NCI-H2227 treated with DMSO at 0.1 percent for 48 hours (cell line): ENCODE measurements at regions not wholly inside any gene's neighbourhood (a gene's known extent, or its start where the extent isn't known, plus 50 kb on each side); places are given as distances from the start of the nearest gene placed in this dataset.

ENCODE experiments used
- DNase-seq: peaks from one replicate; lab custom pipeline; 2025; lab: John Stamatoyannopoulos, UW

DNA sequence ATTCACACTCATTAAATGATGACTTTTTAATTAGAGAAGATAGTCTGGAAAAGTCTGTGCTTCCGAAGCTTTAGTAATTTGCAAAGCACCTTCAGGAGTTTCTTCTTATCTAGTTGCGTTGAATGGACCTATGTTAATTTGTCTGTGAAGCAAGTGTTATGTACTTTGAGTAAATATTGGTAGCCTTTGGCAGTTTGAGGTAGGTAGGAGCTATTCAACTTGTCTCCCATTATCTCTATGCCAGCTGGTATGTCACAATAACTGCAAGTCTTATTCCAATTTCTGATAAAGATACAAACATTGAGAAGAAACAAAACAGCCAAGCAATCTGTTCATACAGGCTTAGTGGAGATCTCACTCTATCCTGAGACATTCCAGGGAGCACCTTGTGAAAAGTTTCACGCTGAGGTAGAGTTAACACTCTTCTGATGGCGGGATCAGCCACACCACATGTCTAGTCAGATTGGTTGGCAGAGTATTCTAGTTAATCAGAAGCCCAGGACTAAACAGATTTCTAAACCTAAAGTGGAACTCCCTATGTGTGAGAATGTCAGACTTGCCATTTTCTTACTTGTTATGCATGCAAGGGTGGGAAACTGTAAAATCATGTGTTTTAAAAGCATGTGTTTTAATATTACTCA lies 219.8 kb upstream of the MANEA start:
- no peak for DNase-seq

DNA sequence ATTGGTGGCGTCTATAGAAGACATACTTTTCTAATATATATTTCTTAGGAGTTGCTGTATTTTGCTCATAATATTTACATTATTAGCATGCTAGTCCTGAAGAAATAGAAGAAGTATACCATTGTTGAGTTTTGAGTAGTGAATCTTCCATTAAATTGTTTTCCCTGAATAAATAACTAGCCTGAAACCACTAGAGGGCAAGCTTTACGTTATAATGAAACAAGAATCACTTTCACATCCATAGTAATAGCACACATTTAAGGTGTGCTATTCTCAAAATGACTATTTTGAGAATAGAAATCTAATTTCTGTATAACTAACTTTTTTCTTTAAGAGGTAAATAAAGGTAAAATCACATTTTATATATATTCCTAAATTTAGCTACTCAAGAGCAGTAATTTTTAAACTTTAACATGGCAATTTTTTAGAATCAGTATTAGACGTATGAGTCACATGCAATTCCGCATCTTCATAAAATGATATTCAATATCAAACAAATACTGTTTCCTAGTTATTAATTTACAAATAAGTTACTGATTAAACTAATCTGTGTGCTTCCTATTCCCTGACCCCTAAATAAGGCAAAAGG lies 213.2 kb upstream of the MANEA start:
- peak; percentile 3 for DNase-seq

DNA sequence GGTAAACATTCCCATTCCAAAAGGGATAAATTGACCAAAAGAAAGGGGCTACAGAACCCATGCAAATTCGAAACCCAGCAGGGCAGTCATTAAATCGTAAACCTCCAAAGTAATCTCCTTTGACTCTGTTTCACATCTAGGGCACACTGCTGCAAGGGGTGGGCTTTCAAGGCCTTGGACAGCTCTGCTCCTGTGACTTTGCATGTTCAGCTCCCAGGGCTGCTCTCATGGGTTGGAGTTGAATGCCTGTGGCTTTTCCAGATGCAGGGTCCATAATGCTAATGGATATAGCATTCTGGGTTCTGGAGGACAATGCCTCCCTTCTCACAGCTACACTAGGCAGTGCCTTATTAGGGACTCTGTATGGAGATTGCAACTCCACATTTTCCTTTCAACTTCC lies 211.9 kb upstream of the MANEA start:
- no peak for DNase-seq

DNA sequence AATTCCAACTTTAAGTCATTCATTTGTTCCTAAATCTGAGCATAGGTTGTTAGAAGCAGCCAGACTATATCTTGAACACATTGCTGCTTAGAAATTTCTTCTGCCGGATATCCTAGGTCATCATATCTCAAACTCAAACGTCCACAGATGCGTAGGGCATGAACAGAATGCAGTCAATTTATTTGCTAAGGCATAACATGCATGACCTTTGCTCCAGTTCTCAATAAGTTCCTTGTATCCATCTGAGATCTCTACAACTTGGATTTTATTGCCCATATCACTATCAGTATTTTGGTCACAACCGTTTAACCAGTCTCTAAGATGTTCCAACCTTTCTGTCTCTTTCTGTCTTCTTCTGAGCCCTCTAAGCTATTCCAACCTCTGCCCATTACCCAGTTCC lies 210.9 kb upstream of the MANEA start:
- DNase-seq, result no peak

DNA sequence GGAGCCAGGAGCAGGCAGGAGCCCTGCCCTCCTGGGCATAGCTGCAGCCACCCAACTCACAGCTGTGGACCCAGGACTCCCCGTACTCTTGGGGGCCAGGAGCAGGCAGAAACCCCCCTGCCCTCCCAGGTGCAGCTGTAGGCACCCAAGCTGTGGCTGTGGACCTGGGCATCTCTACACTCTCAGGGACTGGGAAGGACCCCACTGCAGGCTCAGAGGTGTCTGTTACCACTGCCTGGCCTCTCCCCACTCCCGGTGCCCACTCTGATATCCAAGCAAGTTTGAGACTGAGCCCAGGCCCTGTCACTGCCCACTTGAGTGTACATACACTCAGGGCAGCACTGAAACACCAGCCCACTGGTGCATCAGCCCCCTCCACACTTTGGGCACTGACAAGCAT lies 193.5 kb upstream of the MANEA start:
- no peak for DNase-seq

DNA sequence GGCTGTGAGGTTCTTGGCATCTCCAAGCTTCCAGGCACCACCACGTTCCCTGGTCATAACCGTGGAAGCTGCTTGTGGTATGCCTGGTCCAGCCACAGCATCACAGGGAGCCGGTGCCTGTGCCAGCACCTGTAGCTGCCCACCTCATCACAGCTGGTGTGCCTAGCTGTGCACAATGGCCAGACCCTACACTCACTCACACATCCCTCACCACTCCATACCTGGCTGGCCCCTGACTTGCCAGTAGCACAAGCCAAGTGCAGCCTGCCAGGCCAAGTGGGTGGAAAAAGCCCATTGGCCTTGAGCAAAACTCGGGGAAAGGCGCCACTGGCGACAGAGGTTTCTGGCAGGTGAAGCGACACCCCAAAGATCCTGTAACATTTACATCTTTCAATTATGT lies 192.3 kb upstream of the MANEA start:
- DNase-seq, result no peak

DNA sequence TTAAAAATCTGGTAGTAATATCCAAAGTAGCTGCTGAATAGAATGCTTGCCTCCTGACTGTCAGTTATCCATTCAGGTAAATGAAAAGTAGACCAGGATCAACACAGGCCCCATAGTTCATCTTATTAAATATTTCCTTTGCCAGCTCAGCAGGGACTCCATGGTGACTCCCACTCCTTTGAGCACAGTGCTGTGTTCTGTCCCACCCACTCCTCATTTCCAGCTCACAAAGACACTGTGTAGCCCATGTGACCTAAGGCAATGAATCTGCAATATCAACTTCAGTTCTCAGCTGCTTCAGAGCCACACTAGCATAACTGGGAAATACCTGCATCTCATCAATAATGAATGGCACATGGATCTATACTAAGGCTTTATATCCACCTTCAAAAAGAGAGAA lies 189.5 kb upstream of the MANEA start:
- no peak for DNase-seq

DNA sequence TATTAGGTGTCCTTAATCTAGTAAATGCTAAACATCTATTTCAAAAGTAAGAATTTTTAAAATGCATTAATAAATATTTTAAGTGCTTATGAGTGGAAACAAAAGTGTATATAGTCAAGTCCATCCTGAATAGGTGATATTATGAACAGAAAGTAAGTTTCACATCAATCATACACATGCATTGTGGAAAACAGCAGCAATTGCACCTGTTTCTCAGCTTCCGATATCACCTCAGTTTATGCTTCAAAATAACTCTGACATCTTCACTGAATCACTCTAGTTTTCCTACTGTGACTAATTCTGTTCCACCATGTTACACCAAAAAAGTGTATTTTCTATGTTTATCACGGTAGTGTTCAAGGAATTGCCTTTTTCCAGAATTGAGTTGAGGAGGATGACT lies 172.6 kb upstream of the MANEA start:
- DNase-seq, result no peak

DNA sequence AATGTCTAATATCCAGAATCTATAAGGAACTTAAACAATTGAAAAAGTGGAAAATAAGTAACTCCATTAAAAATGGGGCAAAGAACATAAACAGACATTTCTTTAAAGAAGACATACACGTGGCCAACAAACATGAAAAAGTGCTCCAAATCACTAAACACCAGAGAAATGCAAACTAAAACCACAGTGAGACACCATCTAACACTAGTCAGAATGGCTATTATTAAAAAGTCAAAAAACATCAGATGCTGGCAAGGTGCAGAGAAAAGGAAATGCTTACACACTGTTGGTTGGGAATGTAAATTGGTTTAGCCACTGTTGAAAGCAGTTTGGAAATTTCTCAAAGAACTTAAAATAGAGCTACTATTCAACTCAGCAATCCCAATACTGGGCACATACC lies 169.2 kb upstream of the MANEA start:
- no peak for DNase-seq

DNA sequence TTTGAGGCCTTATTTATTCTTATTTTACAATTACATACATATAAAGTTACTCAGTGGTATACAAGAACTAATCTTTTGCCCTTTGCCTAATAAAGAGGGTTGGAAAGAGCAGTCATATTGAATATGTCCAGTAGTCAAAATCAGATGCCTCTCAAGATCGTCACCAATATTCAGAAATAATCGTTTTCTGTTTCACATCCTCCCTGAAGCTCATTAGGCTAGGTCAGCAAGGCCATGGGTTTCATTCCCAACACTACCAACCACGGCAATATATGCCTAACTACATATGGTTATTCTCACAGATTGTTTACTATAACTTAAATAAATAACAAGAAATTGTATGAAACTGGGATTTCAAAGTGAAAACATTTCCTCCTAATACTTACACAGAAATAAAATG lies 167.2 kb upstream of the MANEA start:
- DNase-seq, result no peak

DNA sequence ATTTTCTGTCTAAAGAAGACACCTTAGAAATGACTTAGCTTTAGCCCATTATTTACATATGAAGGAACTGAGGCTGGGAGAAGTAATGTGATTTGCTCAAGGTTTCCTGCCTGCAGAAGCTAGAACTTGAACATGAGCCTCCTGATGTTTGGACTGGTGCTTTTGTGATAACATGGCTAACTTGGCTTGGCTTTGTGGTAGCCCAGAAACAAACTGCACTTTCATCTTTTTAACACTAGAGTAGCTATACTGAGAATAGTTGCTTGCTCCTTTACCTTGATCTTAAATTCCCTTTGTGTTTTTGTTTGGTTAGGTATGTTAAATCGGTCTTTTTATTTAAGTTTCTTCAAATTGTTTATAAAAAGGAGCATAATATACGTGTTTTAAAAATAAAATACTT lies 163.5 kb upstream of the MANEA start:
- no peak for DNase-seq

DNA sequence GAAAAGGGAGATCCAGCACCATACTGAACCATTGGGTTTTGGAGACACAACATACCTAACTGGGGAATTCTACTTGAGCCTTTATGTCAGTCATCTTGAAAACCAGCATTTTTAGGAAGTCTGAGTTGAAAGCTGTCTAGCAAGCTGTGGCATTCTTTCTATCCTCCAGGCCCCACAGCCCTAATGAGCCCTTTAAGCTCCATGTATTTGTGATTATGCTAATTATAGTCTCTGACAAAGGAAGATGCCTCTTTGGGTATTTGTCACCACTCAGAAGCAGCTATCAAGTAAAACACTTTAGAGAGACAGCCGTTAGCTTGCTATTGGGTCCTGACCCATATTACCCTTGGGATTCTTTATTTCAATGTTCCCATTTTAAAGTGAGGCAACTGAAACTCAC lies 159.5 kb upstream of the MANEA start:
- DNase-seq, result peak; percentile 8

DNA sequence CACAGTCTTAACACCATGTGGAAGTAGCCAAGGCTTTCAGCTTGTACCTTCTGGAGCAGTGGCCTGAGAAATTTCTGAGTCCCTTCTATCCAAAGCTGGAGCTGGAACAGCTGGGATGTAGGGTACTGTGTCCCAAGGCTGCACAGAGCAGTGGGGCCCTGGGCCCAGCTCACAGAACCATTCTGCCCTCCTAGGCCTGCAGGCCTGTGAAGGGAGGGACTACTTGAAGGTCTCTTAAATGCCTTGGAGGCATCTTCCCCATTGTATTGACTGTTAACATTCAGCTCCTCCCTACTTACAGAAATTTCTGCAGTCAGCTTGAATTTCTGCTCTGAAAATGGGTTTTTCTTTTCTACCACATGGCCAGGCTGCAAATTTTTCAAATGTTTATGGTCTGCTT lies 156.5 kb upstream of the MANEA start:
- no peak for DNase-seq

DNA sequence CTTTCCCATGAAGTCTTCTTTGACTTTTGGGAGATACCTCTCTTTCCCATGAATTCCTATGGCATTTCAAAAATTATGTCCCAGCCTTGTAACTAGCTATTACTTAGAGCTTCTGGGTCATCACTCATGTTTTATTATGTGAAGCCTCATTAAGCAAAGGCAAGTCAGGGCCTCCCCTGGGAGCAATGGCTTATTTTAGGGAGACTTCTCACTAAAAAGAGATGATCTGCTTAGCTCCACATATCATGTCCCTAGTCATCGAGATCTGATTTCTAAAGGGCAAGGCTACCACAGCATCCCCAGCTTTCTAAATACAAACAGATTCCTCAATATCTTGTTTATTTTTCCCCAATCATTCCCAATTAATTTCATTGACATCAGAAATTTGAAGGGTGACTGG lies 154.0 kb upstream of the MANEA start:
- no peak for DNase-seq

DNA sequence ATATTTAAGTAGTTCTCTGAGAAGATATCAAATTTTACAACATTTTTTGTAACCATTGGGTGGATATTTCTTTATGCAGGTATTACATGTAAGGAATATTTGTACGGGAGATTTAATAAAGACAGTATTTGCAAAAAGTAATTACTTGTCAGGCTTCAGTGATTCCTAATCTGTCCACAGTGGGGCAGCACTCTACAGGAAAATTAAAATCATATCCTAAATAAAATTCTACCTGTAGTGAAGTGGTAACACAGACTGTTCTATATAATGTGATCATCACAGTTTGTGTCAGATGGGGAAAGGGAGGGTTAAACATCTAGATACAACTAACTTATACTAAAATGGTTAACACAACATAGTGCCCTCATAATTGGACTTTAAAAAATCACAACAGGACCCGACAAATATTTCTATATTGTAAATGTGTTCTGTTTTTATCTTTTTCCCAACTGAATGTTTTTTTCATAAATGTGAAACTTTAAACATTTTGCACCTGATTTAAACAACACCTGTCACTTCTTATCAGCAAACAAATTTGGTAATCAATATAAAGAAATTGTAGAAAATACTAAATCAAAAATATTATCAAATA lies 145.6 kb upstream of the MANEA start:
- peak; percentile 53 for DNase-seq

DNA sequence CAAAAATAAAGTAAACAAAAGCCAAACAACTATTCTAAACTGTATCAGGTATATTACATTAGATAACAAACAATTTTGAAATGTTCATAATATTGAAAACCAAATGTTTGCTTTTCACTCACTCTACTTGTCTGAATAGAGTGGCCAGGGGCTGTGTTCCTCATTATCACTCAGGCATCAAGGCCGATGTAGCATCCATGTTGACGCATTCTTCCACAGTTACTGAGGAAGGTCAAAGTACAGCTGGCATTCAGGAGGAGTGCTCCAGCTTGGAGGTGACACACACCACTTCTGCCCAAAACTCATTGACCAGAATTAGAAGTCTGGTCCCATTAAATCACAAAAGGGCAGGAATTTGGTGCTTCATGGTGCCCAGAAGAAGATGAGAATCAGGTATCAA lies 137.6 kb upstream of the MANEA start:
- no peak for DNase-seq

DNA sequence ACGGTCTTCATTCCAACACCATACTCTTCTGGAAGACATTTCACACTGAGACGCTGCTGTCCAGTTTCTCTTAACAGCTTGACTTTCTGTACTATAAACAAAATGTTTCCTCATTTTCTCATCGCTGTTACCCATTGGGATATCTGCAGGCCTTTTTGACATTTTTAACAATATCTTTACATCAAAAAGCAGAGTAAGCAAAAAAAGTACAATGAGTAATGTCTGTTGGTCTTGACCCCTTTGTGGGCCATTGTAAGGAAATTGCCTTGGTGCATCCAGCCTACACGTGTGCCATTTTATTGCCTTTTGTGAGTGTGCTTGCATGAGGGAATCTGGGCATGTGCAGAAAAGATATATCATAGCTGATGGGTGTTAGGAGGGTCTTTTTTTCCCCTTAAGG lies 129.1 kb upstream of the MANEA start:
- DNase-seq, result no peak

DNA sequence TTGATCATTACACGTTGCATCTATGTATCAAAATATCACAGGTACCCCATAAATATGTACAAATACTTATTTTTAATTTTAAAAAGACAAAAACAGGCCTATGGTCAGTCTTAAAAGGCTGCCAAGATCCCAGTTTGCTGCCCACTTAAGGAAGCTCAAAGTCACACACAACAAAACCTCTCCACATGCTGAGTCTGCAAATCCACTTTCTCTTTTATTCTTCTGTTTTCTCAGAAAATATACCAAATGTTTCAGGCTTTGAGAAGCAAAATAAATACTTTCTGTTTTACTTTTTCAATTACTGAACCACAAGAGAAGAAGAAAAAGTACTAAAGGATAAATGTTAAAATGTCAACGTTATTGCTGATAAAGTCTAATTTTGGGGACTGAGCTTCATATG lies 107.8 kb upstream of the MANEA start:
- DNase-seq, result no peak

DNA sequence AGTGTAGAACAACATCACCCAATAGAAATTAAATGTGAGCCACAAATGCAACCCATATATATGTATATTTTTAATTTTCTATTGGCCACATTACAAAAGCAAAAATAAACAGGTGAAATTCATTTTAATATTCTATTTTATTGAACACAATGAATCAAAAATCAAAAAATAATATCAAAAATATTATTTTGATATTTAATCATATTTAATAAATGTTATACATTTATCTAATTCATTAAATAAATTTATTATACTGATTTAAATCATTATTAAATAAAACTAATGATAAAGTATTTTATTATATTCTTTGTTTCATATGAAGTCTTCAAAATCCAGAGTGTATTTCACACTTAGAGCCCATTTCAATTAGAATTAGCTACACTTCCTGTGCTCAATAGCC lies 98.4 kb upstream of the MANEA start:
- DNase-seq, result no peak

DNA sequence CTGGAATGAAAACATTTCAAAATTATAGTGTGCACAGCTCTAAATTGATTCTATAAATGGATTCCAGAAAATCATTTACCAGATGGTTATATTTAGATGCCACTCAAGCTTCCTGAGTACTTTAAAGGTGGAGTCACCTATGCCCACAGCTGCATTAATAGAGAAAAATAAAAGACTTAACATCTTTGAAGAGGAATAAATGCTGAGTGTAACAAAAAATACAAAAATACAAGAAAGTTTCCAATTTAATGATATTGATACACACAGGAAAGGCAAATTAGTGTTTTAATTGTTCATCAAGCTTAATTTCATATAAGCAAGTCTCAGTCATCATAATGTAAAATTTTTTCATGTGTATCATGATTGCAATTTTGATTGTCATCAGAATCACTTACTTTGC lies 89.5 kb upstream of the MANEA start:
- DNase-seq, result no peak

DNA sequence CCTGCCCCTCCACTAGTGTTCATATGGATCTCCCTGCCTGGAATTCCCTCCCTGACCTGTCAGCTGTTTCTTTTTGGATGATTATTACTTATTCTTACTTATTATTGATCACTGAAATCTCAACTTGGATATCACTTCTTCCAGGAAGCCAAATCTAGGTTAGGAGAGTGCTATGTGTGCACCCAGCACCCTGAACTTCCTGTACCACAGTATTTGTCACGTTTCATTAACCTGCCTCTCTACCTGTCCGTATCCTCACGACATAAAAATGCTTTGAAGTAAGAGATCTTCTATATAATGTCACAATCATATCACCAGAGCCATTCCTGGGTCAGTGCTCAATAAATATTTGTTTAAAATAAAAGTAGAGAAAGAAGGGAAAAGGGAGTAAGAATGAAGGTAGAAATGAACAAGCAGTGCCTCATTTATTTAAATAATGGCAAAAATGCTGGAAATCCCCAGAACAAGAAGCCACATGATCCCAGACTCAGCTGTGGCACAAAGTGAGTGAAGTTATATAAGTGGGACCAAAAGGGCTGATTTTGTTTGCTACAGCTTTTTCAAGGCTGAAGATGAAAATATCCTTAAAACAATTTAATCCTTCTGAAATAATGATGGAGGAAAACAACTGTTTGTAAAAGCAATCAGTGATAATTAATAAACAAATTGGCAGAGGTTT lies 88.0 kb upstream of the MANEA start:
- no peak for DNase-seq

DNA sequence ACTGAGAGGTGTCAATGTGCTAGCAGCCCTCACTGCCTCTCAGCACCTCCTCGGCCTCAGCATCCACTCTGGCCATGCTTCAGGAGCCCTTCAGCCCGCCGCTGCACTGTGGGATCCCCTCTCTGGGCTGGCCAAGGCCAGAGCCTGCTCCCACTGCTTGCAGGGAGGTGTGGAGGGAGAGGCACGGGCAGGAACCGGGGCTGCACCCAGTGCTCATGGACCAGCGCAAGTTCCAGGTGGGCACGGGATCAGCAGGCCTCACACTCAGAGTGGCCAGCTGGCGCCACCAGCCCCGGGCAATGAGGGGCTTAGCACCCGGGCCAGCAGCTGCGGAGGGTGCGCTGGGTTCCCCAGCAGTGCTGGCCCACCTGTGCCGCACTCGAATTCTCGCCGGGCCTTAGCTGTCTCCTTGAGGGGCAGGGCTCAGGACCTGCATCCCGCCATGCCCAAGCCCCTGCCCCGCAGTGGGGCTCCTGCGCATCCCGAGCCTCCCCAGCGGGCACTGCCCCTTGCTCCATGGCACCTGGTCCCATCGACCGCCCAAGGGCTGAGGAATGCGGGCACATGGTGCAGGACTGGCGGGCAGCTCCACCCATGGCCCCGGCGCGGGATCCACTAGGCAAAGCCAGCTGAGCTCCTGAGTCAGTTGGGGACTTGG lies 80.4 kb upstream of the MANEA start:
- no peak for DNase-seq
